NCI-H1092 treated with DMSO at 0.1 percent for 48 hours (cell line): ENCODE measurements at regions not wholly inside any gene's neighbourhood (a gene's known extent, or its start where the extent isn't known, plus 50 kb on each side); places are given as distances from the start of the nearest gene placed in this dataset.
"Not testable (repeated sequence)": the region's sequence is repeated elsewhere in the genome, so short reads cannot be mapped to it uniquely, and the experiment has no call there.

ENCODE experiments used
- DNase-seq: peaks from one replicate; lab custom pipeline; 2025; lab: John Stamatoyannopoulos, UW

- no peak for DNase-seq
Observed at GRCh38 chr1:29936031-29936544, 699.8 kb downstream of the PTPRU start.

GRCh38 chr1:29934255-29934772 lies 698.0 kb downstream of the PTPRU start:
- DNase-seq, result no peak

GRCh38 chr1:29933067-29933466 lies 696.7 kb downstream of the PTPRU start:
- peak; percentile 54 for DNase-seq

- DNase-seq, result no peak
Observed at GRCh38 chr1:29932626-29933025, 696.3 kb downstream of the PTPRU start.

GRCh38 chr1:29931477-29932175 lies 695.3 kb downstream of the PTPRU start:
- DNase-seq, result no peak

GRCh38 chr1:29925058-29925457 lies 688.7 kb downstream of the PTPRU start:
- DNase-seq, result no peak

GRCh38 chr1:29924017-29924431 lies 687.7 kb downstream of the PTPRU start:
- DNase-seq, result no peak

- no peak for DNase-seq
Observed at GRCh38 chr1:29921741-29922140, 685.4 kb downstream of the PTPRU start.

GRCh38 chr1:29920784-29921183 lies 684.5 kb downstream of the PTPRU start:
- DNase-seq, result no peak

GRCh38 chr1:29920316-29920715 lies 684.0 kb downstream of the PTPRU start:
- DNase-seq, result no peak

GRCh38 chr1:29919041-29919440 lies 682.7 kb downstream of the PTPRU start:
- DNase-seq, result not testable (repeated sequence)

GRCh38 chr1:29916656-29917369 lies 680.5 kb downstream of the PTPRU start:
- DNase-seq, result no peak

GRCh38 chr1:29914936-29915335 lies 678.6 kb downstream of the PTPRU start:
- DNase-seq, result no peak

- DNase-seq, result peak; percentile 23
Observed at GRCh38 chr1:29912425-29912824, 676.1 kb downstream of the PTPRU start.

GRCh38 chr1:29909962-29910361 lies 673.6 kb downstream of the PTPRU start:
- DNase-seq, result no peak

- no peak for DNase-seq
Observed at GRCh38 chr1:29907596-29907995, 671.3 kb downstream of the PTPRU start.

- no peak for DNase-seq
Observed at GRCh38 chr1:29906927-29907326, 670.6 kb downstream of the PTPRU start.

GRCh38 chr1:29903548-29904166 lies 667.3 kb downstream of the PTPRU start:
- no peak for DNase-seq

GRCh38 chr1:29901624-29902325 lies 665.5 kb downstream of the PTPRU start:
- DNase-seq, result peak; percentile 53

- DNase-seq, result peak; percentile 93
Observed at GRCh38 chr1:29900712-29901111, 664.4 kb downstream of the PTPRU start.

- DNase-seq, result peak; percentile 84
Observed at GRCh38 chr1:29900104-29900679, 663.9 kb downstream of the PTPRU start.
